22Rv1 (cell line): ENCODE measurements at regions not wholly inside any gene's neighbourhood (a gene's known extent, or its start where the extent isn't known, plus 50 kb on each side); places are given as distances from the start of the nearest gene placed in this dataset.

Experiments used
- ZFX ChIP-seq: fragments of 450-650 bp; IDR thresholded peaks from 2 replicates; pipeline ENCODE4 v1.6.1; 2017; ENCODE audit warnings: antibody characterized with exemption, borderline replicate concordance
- TF ChIP-seq, protein P1 (sequence below): fragments of 450-650 bp; IDR thresholded peaks from 2 replicates; pipeline ENCODE4 v1.5.1; 2017; ENCODE audit warnings: mild to moderate bottlenecking

DNA sequence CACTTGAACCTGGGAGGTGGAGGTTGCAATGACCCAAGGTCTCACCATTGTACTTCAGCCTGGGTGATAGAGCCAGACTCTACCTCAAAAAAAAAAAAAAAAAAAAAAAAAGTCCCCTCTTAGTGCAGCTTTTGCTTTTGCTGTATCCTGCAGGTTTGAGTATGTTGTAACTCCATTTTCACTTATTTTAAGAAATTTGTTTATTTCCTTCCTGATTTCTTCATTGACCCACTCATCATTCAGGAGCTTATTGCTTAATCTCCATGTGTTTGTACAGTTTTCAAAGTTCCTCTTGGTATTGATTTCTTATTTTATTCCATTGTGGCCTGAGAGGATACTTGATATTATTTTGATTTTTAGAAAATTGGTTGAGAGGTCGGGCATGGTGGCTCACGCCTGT, 50.9 kb upstream of the AK4 start:
- TF ChIP-seq, protein P1, sequence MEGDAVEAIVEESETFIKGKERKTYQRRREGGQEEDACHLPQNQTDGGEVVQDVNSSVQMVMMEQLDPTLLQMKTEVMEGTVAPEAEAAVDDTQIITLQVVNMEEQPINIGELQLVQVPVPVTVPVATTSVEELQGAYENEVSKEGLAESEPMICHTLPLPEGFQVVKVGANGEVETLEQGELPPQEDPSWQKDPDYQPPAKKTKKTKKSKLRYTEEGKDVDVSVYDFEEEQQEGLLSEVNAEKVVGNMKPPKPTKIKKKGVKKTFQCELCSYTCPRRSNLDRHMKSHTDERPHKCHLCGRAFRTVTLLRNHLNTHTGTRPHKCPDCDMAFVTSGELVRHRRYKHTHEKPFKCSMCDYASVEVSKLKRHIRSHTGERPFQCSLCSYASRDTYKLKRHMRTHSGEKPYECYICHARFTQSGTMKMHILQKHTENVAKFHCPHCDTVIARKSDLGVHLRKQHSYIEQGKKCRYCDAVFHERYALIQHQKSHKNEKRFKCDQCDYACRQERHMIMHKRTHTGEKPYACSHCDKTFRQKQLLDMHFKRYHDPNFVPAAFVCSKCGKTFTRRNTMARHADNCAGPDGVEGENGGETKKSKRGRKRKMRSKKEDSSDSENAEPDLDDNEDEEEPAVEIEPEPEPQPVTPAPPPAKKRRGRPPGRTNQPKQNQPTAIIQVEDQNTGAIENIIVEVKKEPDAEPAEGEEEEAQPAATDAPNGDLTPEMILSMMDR: no peak
- no peak for TF ChIP-seq ZFX
